Body of pancreas (tissue), 4 donors: ENCODE measurements at regions not wholly inside any gene's neighbourhood (a gene's known extent, or its start where the extent isn't known, plus 50 kb on each side); places are given as distances from the start of the nearest gene placed in this dataset.

ENCODE experiments used
- POLR2A ChIP-seq, 3 donors: fragments of 450-650 bp; IDR thresholded peaks; one replicate each; pipeline ENCODE4 v1.6.1; 2016; ENCODE audit warnings: antibody characterized with exemption in 3 of 3, mild to moderate bottlenecking in 2 of 3
- TF ChIP-seq, protein P1 (sequence below), 7 experiments: fragments of 450-650 bp in 4 of 7; fragments of 200-600 bp in 3 of 7; sonication (generic) in 3 of 7; IDR thresholded peaks; one replicate each; pipeline ENCODE4 v1.5.1; 2016 to 2019; ENCODE audit warnings: antibody characterized with exemption in 7 of 7

DNA sequence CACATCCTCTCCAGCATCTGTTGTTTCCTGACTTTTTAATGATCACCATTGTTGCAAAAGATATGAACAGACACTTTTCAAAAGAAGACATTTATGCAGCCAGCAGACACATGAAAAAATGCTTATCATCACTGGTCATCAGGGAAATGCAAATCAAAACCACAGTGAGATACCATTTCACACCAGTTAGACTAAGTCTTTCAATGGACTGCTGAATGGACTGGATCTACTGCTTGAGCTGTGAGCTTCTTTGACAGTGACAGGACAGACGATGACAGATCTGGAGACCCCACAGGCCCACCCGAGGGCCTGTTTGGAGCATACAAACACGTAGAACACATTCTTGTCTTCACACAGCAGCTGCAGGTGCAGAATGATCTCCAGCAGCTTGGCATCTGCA lies 266.1 kb upstream of the RIOK2 start:
- TF ChIP-seq, protein P1, sequence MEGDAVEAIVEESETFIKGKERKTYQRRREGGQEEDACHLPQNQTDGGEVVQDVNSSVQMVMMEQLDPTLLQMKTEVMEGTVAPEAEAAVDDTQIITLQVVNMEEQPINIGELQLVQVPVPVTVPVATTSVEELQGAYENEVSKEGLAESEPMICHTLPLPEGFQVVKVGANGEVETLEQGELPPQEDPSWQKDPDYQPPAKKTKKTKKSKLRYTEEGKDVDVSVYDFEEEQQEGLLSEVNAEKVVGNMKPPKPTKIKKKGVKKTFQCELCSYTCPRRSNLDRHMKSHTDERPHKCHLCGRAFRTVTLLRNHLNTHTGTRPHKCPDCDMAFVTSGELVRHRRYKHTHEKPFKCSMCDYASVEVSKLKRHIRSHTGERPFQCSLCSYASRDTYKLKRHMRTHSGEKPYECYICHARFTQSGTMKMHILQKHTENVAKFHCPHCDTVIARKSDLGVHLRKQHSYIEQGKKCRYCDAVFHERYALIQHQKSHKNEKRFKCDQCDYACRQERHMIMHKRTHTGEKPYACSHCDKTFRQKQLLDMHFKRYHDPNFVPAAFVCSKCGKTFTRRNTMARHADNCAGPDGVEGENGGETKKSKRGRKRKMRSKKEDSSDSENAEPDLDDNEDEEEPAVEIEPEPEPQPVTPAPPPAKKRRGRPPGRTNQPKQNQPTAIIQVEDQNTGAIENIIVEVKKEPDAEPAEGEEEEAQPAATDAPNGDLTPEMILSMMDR (IDR thresholded peaks at IDR 0.05) = no peak
- TF ChIP-seq POLR2A (IDR thresholded peaks at IDR 0.05) = no peak
